Tibial artery (tissue), 4 donors: ENCODE measurements at regions not wholly inside any gene's neighbourhood (a gene's known extent, or its start where the extent isn't known, plus 50 kb on each side); places are given as distances from the start of the nearest gene placed in this dataset.
"Not testable (repeated sequence)": the region's sequence is repeated elsewhere in the genome, so short reads cannot be mapped to it uniquely, and the experiment has no call there.

Source experiments
- DNase-seq, 2 donors: peaks; one replicate each; pipeline ENCODE4 v3.0.0-alpha.2; 2019
- H3K27ac ChIP-seq, 2 donors: fragments of 200-600 bp; sonication (generic) in 1 of 2; 1 replicate in 1 of 2; 2 replicates in 1 of 2; pipeline ENCODE4 v1.5.1; 2018 to 2019; ENCODE audit warnings: mild to moderate bottlenecking in 1 of 2
- H3K27me3 ChIP-seq, 2 donors: fragments of 200-600 bp; sonication (generic) in 1 of 2; one replicate each; pipeline versions ENCODE4 v1.5.1 to v1.6.0; 2016 to 2019
- H3K36me3 ChIP-seq, 3 donors: fragments of 200-600 bp; sonication (generic) in 2 of 3; one replicate each; pipeline ENCODE4 v1.5.1; 2016 to 2019; ENCODE audit warnings: mild to moderate bottlenecking in 2 of 3
- H3K4me1 ChIP-seq, 4 donors: fragments of 200-600 bp; sonication (generic) in 2 of 4; 1 replicate in 3 of 4; 2 replicates in 1 of 4; pipeline ENCODE4 v1.5.1; 2016 to 2019
- H3K4me3 ChIP-seq, 2 donors: fragments of 200-600 bp; sonication (generic) in 1 of 2; 1 replicate in 1 of 2; 2 replicates in 1 of 2; pipeline ENCODE4 v1.5.1; 2018 to 2019; ENCODE audit warnings: mild to moderate bottlenecking in 2 of 2
- H3K9me3 ChIP-seq, 3 donors: fragments of 200-600 bp; sonication (generic) in 1 of 3; one replicate each; pipeline ENCODE4 v1.5.1; 2016 to 2019
- CTCF ChIP-seq, 2 experiments: fragments of 200-600 bp in 1 of 2; fragments of 450-650 bp in 1 of 2; IDR thresholded peaks; one replicate each; pipeline ENCODE4 v1.5.1; 2017 to 2019; ENCODE audit warnings: antibody characterized with exemption in 2 of 2, mild to moderate bottlenecking in 1 of 2, moderate library complexity in 1 of 2
- intact Hi-C: fragments of 100-400 bp; cut with DNase I; formaldehyde crosslinking; loops from one replicate; pipeline ENCODE4 v1.15.0; 2023; ENCODE audit warnings: low total_unique reads

DNA sequence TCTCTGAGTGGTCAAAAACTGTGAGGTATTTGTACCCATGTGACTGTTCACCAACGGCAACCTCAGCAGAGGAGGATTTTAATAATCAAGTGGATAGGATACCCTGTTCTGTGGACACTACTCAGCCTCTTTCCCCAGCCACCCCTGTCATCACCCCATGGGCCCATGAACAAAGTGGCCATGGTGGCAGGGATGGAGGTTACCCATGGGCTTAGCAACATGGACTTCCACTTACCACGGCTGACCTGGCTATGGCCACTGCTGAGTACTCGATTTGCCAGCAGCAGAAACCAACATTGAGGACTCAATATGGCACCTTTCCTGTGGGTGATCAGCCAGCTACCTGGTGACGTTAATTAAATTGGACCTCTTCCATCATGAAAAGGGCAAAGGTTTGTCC is 1782.7 kb downstream of the PLA2G4A start:
- H3K27me3 ChIP-seq: no peaks in the 10 kb centered on the region
- H3K36me3 ChIP-seq: no peaks in the 10 kb centered on the region
- no peak for DNase-seq
- intact Hi-C loops: no loop called here
- H3K4me3 ChIP-seq: no peak overlapping the region
- H3K27ac ChIP-seq: no peak overlapping the region
- H3K9me3 ChIP-seq: no peaks in the 10 kb centered on the region
- TF ChIP-seq CTCF (IDR thresholded peaks at IDR 0.05): no peak
- no peaks in the 10 kb centered on the region for H3K4me1 ChIP-seq

DNA sequence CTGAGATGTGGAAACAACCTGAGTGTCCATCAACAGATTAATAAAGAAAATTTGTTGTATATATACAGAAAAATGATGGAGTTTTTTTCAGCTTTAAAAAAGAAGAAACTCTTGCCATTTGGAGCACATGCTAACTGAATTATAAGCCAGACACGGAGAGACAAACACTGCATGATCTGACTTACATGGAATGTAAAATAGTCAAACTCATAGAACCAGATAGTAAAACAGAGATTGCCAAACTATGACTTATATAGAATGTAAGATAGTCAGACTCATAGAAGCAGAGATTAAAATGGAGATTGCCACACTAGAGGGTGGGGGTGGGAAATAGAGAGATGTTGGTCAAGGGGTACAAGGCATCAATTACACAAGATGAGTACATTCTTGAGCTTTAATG is 1786.6 kb downstream of the PLA2G4A start:
- Histone ChIP-seq H3K4me3 (no peak overlapping the region), H3K36me3 (no peaks in the 10 kb centered on the region), H3K4me1 (no peaks in the 10 kb centered on the region), H3K27ac (no peak overlapping the region), H3K9me3 (no peaks in the 10 kb centered on the region), H3K27me3 (no peaks in the 10 kb centered on the region)
- intact Hi-C loops: no loop called here
- no peak for TF ChIP-seq CTCF (IDR thresholded peaks at IDR 0.05)
- DNase-seq: no peak

DNA sequence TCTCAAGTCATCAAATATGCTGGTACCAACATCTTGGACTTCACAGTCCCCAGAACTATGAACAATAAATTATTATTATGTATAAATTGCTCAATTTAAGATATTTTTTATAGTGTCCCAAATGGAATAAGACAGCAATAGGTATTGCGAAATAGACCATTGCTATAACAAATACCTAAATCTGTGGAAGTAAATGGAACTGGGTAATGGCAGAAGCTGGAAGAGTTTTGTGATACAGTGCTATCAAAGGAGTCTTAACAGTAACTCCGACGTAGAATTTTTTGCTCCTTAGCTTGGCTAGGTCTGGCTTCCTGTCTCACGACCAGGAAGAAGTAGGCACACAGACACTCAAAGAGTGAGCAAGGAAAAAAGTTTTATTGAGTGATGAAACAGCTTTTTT is 1791.5 kb downstream of the PLA2G4A start:
- Histone ChIP-seq H3K9me3 (no peaks in the 10 kb centered on the region), H3K27ac (no peak overlapping the region)
- no peak for TF ChIP-seq CTCF (IDR thresholded peaks at IDR 0.05)

DNA sequence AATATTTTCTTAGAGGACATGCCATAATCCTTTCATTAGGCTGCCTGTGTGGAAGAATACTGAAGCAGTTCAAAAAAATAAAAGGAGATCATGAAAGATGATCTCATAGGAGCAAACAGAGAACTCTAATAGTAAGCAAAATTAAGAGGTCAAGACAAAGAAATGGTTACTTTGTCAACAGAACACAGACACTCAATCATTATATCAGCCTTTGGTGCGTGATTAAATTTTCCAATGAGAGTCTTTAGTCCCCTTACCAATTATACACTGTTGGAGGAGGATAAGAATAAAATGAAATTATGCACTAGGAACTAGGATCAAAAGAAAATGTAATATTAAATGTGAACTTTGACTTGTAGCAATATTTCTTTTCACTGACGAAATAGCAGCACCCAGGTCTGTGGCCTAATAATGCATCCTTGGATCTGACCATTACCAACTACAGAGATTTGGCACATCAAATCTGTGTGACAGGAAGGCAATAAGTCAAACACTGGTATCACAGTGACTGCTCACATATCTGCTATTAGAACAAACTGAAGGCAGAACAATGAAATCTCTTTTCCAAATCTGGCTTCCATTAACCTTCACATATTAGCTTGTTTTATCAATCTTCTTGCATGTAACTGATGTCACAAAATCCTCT is 1812.9 kb downstream of the PLA2G4A start:
- Histone ChIP-seq H3K27ac (no peak overlapping the region), H3K4me1 (no peaks in the 10 kb centered on the region), H3K27me3 (no peaks in the 10 kb centered on the region), H3K36me3 (no peaks in the 10 kb centered on the region), H3K4me3 (no peak overlapping the region), H3K9me3 (no peaks in the 10 kb centered on the region)
- intact Hi-C loops: no loop called here
- no peak for TF ChIP-seq CTCF (IDR thresholded peaks at IDR 0.05)
- DNase-seq: no peak

More for the DNA sequence above, 1791.5 kb downstream of the PLA2G4A start:
- Histone ChIP-seq H3K4me3 (no peak overlapping the region), H3K27me3 (no peaks in the 10 kb centered on the region), H3K4me1 (no peaks in the 10 kb centered on the region), H3K36me3 (no peaks in the 10 kb centered on the region)
- intact Hi-C loops: no loop called here
- no peak for DNase-seq

GRCh38 chr1:188642704-188643103 is 1814.0 kb downstream of the PLA2G4A start:
- Histone ChIP-seq H3K36me3 (no peaks in the 10 kb centered on the region), H3K4me3 (no peak overlapping the region), H3K9me3 (no peaks in the 10 kb centered on the region), H3K4me1 (no peaks in the 10 kb centered on the region), H3K27ac (no peak overlapping the region), H3K27me3 (no peaks in the 10 kb centered on the region)
- DNase-seq: no peak
- intact Hi-C loops: no loop called here
- no peak for TF ChIP-seq CTCF (IDR thresholded peaks at IDR 0.05)

- Histone ChIP-seq H3K27me3 (no peaks in the 10 kb centered on the region), H3K27ac (no peak overlapping the region), H3K4me1 (no peaks in the 10 kb centered on the region), H3K4me3 (no peak overlapping the region), H3K9me3 (no peaks in the 10 kb centered on the region), H3K36me3 (no peaks in the 10 kb centered on the region)
- TF ChIP-seq CTCF (IDR thresholded peaks at IDR 0.05): no peak
- DNase-seq: no peak
- intact Hi-C loops: no loop called here
These were observed 1823.9 kb downstream of the PLA2G4A start for GRCh38 chr1:188652678-188653077.

GRCh38 chr1:188655966-188656365 is 1821.7 kb downstream of the BRINP3 start:
- H3K4me1 ChIP-seq, H3K9me3 ChIP-seq, DNase-seq, intact Hi-C loops, H3K27me3 ChIP-seq, H3K27ac ChIP-seq, H3K4me3 ChIP-seq, H3K36me3 ChIP-seq: not testable (repeated sequence)
